AG04449 (cell line): ENCODE measurements at regions not wholly inside any gene's neighbourhood (a gene's known extent, or its start where the extent isn't known, plus 50 kb on each side); places are given as distances from the start of the nearest gene placed in this dataset.

Experiments
- CTCF ChIA-PET: fragments of 350-600 bp; formaldehyde crosslinking; extraction: SDS; loops from one replicate; lab custom pipeline; 2021; ENCODE audit warnings: antibody characterized with exemption; lab: Yijun Ruan, JAX
- POLR2A ChIA-PET: fragments of 400-600, 350-600 bp; formaldehyde crosslinking; extraction: SDS; loops from one replicate; lab custom pipeline; 2020; ENCODE audit warnings: antibody characterized with exemption, inconsistent platforms; lab: Yijun Ruan, JAX
- DNase-seq: peaks from one replicate; pipeline ENCODE4 v3.0.0-alpha.2; 2010; ENCODE audit warnings: low read depth, low spot score
- H3K4me3 ChIP-seq: 2 replicates; pipeline ENCODE4 v1.5.1; 2011; ENCODE audit warnings: low read depth, mild to moderate bottlenecking, control low read depth, low read length
- CTCF ChIP-seq: IDR thresholded peaks from one replicate; pipeline ENCODE4 v1.5.1; 2011; ENCODE audit warnings: mild to moderate bottlenecking, moderate library complexity, low read length, control low read depth, inconsistent platforms; ENCODE audit not compliant: insufficient read depth; ENCODE audit errors: missing control alignments

GRCh38 chr14:81691931-81692330 lies 158.3 kb upstream of the SEL1L start:
- ChIA-PET POLR2A (no interaction called here), CTCF (no interaction called here)
- H3K4me3 ChIP-seq: no peak overlapping the region
- TF ChIP-seq CTCF: no peak
- DNase-seq: no peak

- TF ChIP-seq CTCF: no peak
- ChIA-PET CTCF (no interaction called here), POLR2A (no interaction called here)
These were observed 160.8 kb upstream of the SEL1L start for GRCh38 chr14:81694419-81694818.

GRCh38 chr14:81709681-81710080 lies 176.0 kb upstream of the SEL1L start:
- POLR2A ChIA-PET: interaction anchor here (0.6 kb wide), 1 partner anchor 738 kb away, joined by 3 read pairs; no protein-coding TSS in a partner anchor
- no peak overlapping the region for H3K4me3 ChIP-seq

More at GRCh38 chr14:81694419-81694818, 160.8 kb upstream of the SEL1L start:
- DNase-seq: no peak
- H3K4me3 ChIP-seq: no peak overlapping the region

GRCh38 chr14:81710232-81710845 lies 176.7 kb upstream of the SEL1L start:
- DNase-seq: no peak
- no peak overlapping the region for H3K4me3 ChIP-seq
- ChIA-PET POLR2A (interaction anchor here (0.6 kb wide), 1 partner anchor 738 kb away, joined by 3 read pairs; no protein-coding TSS in a partner anchor), CTCF (no interaction called here)
- no peak for TF ChIP-seq CTCF

More at GRCh38 chr14:81709681-81710080, 176.0 kb upstream of the SEL1L start:
- no peak for DNase-seq
- CTCF ChIA-PET: no interaction called here
- no peak for TF ChIP-seq CTCF

GRCh38 chr14:81715731-81716130 lies 182.1 kb upstream of the SEL1L start:
- TF ChIP-seq CTCF: no peak
- ChIA-PET POLR2A (no interaction called here), CTCF (no interaction called here)
- DNase-seq: no peak
- no peak overlapping the region for H3K4me3 ChIP-seq

- DNase-seq: no peak
- no peak for TF ChIP-seq CTCF
- ChIA-PET CTCF (no interaction called here), POLR2A (no interaction called here)
- H3K4me3 ChIP-seq: no peak overlapping the region
These were observed 183.3 kb upstream of the SEL1L start for GRCh38 chr14:81716953-81717352.
